GM19043 (cell line): ENCODE measurements at regions not wholly inside any gene's neighbourhood (a gene's known extent, or its start where the extent isn't known, plus 50 kb on each side); places are given as distances from the start of the nearest gene placed in this dataset.
"Not testable (repeated sequence)": the region's sequence is repeated elsewhere in the genome, so short reads cannot be mapped to it uniquely, and the experiment has no call there.

Source experiments
- ATAC-seq: cut with Tn5 transposase; IDR thresholded peaks from one replicate; pipeline ENCODE4 v1.9.1; 2021; ENCODE audit warnings: low read depth; ENCODE audit not compliant: unreplicated experiment

DNA sequence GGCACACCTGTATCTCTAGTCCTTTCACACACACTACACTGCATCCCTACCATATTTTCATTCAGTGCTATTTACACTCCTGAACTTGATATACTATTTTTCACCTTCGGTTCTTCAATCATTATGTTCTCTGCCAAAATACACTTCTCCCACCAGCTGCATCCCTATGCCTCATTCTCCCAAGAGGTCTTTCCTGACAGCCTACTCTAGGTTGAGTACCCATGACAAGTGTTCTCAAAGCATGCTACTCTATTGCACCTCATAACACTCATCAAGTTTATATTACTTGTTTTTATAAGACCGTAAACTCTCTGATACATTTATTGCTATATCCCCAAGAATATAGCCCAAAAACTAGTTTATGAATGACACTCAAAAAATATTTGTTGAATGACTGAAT, 549.5 kb downstream of the PYDC2 start:
- ATAC-seq = no peak

GRCh38 chr3:192011137-192011536, 550.2 kb downstream of the PYDC2 start:
- no peak for ATAC-seq

DNA sequence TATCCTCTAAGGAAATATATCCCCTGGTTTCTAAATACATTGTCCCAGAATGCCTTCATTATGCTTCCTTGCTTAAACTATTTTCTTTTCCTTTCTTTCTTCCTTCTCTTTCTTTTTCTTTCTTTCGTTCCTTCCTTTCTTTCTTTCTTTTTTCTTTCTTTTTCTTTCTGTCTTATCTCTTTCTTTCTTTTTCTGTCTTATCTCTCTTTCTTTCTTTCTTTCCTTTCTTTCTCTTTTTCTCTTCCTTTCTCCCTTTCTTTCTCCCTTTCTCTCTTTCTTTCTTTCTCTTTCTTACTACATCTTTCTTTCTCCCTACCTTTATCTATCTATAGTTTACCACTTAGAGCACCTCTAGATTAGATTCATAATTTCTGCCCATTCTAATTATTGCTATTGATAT, 552.1 kb downstream of the PYDC2 start:
- ATAC-seq = no peak

- no peak for ATAC-seq
Observed at GRCh38 chr3:192022412-192022811, 561.4 kb downstream of the PYDC2 start.

DNA sequence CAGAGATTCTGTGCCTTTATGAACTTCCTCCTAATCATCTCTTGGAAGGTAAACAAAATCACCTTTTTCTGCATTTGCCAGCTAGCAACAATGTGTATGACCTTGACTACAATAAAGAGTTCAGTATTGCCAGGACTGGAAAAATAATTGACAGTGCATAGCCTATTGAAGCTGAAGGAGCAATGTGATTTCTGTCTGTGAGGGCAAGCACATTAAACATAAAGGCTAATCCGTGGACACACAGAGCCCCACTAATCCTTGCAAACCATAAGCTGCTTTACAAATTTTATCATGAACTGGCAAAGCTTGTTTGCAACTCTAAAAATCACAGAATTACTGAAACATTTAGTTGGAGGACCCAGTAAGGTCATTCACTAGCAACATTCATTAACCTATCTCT, 563.8 kb downstream of the PYDC2 start:
- ATAC-seq = no peak

GRCh38 chr3:192026661-192027060, 565.7 kb downstream of the PYDC2 start:
- no peak for ATAC-seq

DNA sequence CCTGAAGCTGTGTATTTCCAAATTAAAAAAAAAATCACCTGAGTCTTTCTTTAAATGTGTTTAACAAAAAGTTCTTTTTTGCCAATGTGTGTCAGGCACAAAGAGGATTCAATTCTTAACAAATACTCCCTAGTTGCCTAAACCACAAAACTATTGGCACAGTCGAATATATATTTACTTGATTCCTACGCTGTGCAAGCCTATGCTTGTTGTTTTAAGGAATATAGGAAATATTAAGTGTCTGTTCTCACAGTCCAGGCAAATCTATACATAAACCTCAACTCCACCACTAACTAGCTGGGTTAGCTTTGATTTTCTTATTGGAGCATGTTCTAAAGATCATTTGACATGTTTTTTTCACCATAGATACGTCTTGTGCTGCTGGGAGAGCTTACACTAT, 571.0 kb downstream of the PYDC2 start:
- ATAC-seq = no peak

GRCh38 chr3:192033246-192033645, 572.3 kb downstream of the PYDC2 start:
- no peak for ATAC-seq

DNA sequence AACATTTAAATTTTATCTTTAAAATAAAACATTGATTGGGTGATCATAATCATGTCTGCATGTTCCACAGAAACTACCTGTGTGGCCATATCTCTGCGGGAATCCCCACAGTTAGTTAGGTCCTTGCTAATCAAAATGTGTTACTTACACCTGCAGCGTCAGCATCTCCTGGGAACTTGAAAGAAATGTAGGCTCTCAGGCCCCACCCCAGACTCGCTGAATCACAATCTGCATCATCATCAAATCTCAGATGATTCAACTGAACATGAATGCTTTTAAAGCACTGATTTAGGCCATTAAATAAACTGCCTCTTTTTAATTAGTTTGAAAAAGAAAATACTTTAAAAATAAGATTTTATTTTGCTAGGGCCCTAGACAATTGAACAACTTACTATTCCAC, 577.8 kb downstream of the PYDC2 start:
- no peak for ATAC-seq

DNA sequence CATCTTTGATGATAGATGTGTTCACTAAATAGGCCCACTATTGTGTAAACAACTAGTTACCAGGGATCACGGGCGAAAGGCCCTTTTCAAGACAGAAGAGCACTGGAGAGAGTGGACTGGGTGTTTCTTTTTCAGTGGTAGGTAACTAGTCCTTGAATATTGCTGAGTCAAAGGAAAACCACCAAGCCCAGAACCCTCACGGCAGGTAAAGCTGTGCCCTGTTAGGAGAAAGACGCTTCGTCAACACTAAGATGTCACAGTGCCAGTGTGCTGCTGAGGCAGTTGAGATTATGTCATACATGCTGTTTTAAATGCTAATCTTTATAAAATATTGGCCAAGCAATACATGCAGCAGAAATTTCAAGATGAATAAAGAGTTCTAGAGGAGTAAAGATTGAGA, 578.6 kb downstream of the PYDC2 start:
- ATAC-seq = no peak

DNA sequence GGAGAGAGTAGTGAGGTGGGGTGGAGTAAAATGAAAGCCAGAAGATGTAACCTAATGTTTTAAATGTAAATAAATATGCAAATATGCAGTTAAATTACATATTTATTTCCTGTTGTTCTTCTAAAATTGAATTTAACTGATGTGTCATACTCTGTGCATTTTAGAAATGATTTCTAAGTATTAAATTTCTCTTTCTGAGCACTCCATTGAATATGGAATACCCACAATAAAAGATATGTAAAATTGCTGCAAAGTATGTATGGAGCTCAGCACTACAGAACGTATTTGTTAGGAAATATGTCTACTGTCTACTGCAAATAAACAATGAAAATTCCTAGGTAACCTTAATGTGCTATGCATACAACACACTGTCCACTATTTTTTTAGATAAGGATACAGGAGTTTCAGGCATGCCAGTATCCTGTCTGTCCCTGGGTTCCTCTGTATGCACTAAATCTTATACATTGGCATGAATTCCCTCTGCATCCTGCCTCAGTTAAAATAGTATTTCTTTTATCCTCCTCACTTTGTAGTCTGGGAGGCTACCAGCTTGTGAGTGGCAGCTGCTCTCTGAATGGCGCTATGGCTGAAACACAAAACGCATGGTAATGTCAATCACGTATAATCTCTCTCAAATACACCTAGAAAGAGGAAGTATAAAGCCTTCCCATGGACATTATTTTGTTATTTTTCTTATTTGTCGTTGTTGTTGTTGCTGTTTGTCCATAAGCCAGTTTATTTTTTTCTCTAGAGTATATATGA, 579.5 kb downstream of the PYDC2 start:
- ATAC-seq = no peak

- ATAC-seq = peak; percentile 99
Observed at GRCh38 chr3:192042116-192042515, 581.2 kb downstream of the PYDC2 start.

DNA sequence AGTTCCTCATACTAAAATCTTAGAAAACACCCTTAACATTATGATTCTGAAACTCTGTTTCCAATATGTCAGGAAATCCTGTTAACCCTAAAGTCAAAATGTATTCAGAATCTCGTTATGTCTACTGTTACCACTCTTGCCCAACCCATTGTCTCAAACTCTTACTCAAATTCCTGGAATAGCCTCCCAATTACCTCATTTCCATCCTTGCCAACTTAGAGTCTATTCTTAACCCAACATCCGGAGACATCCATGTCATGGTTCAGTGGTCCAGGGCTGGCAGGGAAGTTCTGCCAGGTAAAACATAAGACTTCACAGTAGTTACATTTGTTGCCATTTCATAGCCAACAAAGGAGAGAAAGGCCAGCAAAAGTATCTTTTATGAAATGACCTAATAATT, 593.9 kb downstream of the PYDC2 start:
- no peak for ATAC-seq

DNA sequence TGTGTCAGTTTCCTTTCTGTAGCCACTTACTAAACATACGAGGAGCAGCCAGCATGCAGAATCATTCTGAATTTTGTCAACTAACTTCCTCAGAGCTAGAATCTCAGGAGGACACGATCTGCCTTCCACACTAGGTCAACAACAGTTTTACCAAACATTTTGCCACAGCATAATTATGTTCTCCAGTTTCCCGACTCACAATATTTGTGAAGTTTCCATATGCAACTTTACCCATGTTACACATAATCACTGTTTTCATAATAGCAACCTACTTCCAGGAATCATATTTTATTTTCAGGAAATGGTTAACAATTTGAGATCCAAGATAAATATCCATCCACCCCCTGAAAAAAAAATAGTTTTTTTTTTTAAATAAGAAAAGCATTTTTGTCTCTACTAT, 595.0 kb downstream of the PYDC2 start:
- ATAC-seq = no peak

DNA sequence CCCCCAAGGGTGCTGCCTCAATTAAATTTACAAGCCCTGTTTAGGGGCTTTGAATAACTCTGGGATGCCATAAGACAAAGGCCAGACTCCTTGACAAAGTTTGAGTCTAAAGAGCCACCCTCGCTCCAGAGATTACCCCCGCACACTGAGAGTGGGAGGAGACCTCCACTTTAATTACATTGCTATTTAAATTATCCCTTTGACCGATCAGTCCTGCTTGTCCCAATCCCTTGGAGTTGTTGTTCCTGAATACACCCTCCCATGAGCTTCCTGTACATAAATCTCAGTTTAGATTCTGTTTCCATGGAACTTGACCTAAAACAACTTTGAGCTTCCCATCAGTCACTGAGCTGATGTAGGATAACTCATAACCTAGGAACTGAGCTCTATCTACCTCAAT, 596.3 kb downstream of the PYDC2 start:
- no peak for ATAC-seq

- no peak for ATAC-seq
Observed at GRCh38 chr3:192060160-192060781, 599.3 kb downstream of the PYDC2 start.

DNA sequence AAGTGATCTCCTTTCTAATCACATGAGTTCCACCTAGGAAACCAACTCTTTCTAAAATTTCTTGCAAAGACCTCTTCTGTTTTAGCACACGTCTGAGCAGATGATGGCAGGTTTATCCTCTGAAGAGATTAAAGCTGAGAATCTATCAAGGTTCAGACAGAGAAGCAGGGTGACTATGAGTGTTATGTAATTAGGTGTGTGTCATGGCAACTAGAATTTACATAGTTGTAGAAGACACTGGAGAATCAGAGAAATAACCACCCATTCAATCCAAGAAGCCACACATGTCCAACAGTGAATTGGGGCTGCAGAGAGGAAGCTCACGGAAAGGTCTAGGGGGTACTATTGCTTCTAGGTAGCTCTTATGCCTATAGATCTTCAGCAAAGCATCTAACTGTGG, 600.5 kb downstream of the PYDC2 start:
- ATAC-seq = no peak

GRCh38 chr3:192062186-192062585, 601.2 kb downstream of the PYDC2 start:
- no peak for ATAC-seq

- peak; percentile 72 for ATAC-seq
Observed at GRCh38 chr3:192063570-192063969, 602.6 kb downstream of the PYDC2 start.

DNA sequence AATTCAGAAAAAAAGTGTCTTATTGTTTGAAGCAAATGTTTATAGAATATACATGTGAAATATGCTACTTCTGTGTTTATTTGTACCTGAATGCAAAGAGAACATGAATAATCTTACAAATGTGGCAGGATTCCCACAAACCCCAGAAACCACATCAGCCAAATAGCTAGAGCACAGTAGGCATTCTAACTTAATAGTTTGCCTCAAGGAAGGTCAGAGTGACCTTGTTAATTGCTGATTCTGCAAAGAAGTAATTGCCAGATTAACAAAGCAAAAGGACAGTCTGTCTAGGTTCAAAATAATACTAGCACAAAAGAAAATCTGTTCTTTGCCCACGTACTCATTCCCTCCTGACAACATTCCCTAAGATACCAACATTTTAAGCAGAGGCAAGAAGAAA, 604.0 kb downstream of the PYDC2 start:
- ATAC-seq = no peak

GRCh38 chr3:192066253-192066652, 605.3 kb downstream of the PYDC2 start:
- not testable (repeated sequence) for ATAC-seq

DNA sequence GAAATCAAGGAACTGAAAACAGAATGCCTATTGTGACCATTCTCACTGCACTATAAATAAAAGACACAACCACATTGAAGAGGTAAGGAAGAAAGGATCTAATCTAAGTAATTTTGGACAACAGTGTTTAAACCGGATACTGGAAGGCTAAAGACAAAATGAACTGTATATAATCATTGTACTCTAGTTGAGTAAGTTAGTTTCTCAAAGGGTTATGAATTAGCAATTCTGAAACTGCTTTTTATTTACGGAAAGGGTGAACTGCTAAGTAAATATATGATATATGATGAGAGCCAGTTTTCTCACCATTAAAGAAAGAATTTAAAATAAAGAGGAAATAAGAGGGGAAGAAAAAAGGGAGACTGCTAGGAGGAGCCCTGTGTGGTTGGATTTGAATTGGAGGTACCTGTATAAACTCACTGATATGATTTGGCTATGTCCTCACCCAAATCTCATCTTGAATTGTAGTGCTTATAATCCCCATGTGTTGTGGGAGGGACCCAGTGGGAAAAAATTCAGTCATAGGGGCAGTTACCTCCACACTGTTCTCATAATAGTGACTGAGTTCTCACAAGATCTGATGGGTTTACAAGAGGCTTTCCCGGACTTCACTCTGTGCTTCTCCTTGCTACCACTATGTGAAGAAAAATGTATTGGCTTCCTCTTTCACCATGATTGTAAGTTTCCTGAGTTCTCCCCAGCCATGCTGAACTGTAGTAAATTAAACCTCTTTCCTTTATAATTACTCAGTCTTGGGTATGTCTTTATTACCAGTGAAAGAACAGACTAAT, 607.7 kb downstream of the PYDC2 start:
- ATAC-seq = peak; percentile 73
